Right lobe of liver (tissue), 6 donors: ENCODE measurements at regions not wholly inside any gene's neighbourhood (a gene's known extent, or its start where the extent isn't known, plus 50 kb on each side); places are given as distances from the start of the nearest gene placed in this dataset.

Experiments used
- ATAC-seq, 4 donors: fragments of 200-7000 bp; cut with Tn5 transposase; one replicate each; pipeline ENCODE4 v1.9.1; 2020; ENCODE audit warnings: mild to moderate bottlenecking in 4 of 4, moderate library complexity in 4 of 4
- DNase-seq, 3 donors: peaks; one replicate each; pipeline ENCODE4 v3.0.0-alpha.2; 2020
- H3K27ac ChIP-seq, 3 donors: fragments of 200-600 bp; one replicate each; pipeline ENCODE4 v1.8.0; 2022
- H3K27me3 ChIP-seq, 2 donors: fragments of 200-600 bp; one replicate each; pipeline ENCODE4 v1.8.0; 2022
- H3K36me3 ChIP-seq, 4 donors: fragments of 200-600 bp; sonication (generic) in 1 of 4; one replicate each; pipeline versions ENCODE4 v1.5.1 to v1.8.0; 2017 to 2022; ENCODE audit warnings: control low read depth in 1 of 4
- H3K4me1 ChIP-seq, 4 donors: fragments of 200-600 bp; sonication (generic) in 1 of 4; one replicate each; pipeline versions ENCODE4 v1.5.1 to v1.8.0; 2017 to 2022; ENCODE audit warnings: control low read depth in 1 of 4
- H3K4me3 ChIP-seq, 3 donors: fragments of 200-600 bp; one replicate each; pipeline ENCODE4 v1.8.0; 2022
- H3K9me3 ChIP-seq, 4 donors: fragments of 200-600 bp; sonication (generic) in 1 of 4; one replicate each; pipeline versions ENCODE4 v1.5.1 to v1.8.0; 2017 to 2022; ENCODE audit warnings: control low read depth in 1 of 4
- CTCF ChIP-seq, 4 donors: fragments of 200-600 bp in 3 of 4; fragments of 450-650 bp in 1 of 4; IDR thresholded peaks; one replicate each; pipeline versions ENCODE4 v1.5.1 to v1.8.0; 2016 to 2022; ENCODE audit warnings: antibody characterized with exemption in 4 of 4, mild to moderate bottlenecking in 2 of 4
- POLR2A ChIP-seq: fragments of 450-650 bp; IDR thresholded peaks from one replicate; pipeline ENCODE4 v1.6.1; 2017; ENCODE audit warnings: antibody characterized with exemption, mild to moderate bottlenecking
- WGBS: methylation state at CpG from one replicate; pipeline ENCODE4 v1.1.6; 2018; ENCODE audit warnings: low coverage, low lambda C conversion rate; ENCODE audit not compliant: insufficient coverage; ENCODE audit errors: missing lambda C conversion rate; 5-methylcytosine and 5-hydroxymethylcytosine counted together
- intact Hi-C, 2 donors: fragments of 100-400 bp; cut with DNase I; formaldehyde crosslinking; loops; one replicate each; pipeline versions ENCODE4 v1.11.2 to v1.14.1; 2022
- small RNA-seq, 2 experiments: library from RNA; depleted of rRNA; stranded (forward); fragments of <200 nt; gene quantifications; one replicate each; pipeline ENCODE3, GENCODE V24; 2016
- donor health status: DM: no; HTN: yes; CAD: no.
- donor health status: DM: no; HTN: no; CAD: no.
- donor health status: DM: no; HTN: no; CAD: no.
- donor health status: DM: no; HTN: yes; CAD: no.
- donor health status: DM: no; HTN: yes; CAD: no.

- H3K36me3 ChIP-seq, result no peaks in the 10 kb centered on the region
- intact Hi-C loops, result no loop called here
These were observed 50.2 kb upstream of the ELOVL5 start for GRCh38 chr6:53399027-53399344.

GRCh38 chr6:53398247-53399026 is 49.7 kb upstream of the ELOVL5 start:
- 85% methylated on average over 5 of the region's 5 CpGs for WGBS
- TF ChIP-seq POLR2A, result no peak
- TF ChIP-seq CTCF (IDR thresholded peaks at IDR 0.05), result no peak
- H3K4me1 ChIP-seq, result no peaks in the 10 kb centered on the region
- H3K4me3 ChIP-seq, result no peak overlapping the region
- ATAC-seq (no peak), DNase-seq (no peak)
- no peaks in the 10 kb centered on the region for H3K36me3 ChIP-seq
- H3K27me3 ChIP-seq, result no peaks in the 10 kb centered on the region
- intact Hi-C loops, result no loop called here
- H3K27ac ChIP-seq, result no peak overlapping the region
- no peaks in the 10 kb centered on the region for H3K9me3 ChIP-seq

More at GRCh38 chr6:53399027-53399344, 50.2 kb upstream of the ELOVL5 start:
- Histone ChIP-seq H3K27ac (no peak overlapping the region), H3K4me3 (no peak overlapping the region), H3K27me3 (no peaks in the 10 kb centered on the region), H3K4me1 (no peaks in the 10 kb centered on the region), H3K9me3 (no peaks in the 10 kb centered on the region)
- TF ChIP-seq CTCF (IDR thresholded peaks at IDR 0.05) (no peak), POLR2A (no peak)
- no peak for ATAC-seq
- no peak for DNase-seq

Small RNAs in the stretch of these regions (small RNA-seq; reads per million reads assigned to genes)
- 0 reads per million in 2 experiments for gene NANOGP3
